ENCODE measurements at regions not wholly inside any gene's neighbourhood (a gene's known extent, or its start where the extent isn't known, plus 50 kb on each side); places are given as distances from the start of the nearest gene placed in this dataset.

- TF ChIP-seq, protein P1, sequence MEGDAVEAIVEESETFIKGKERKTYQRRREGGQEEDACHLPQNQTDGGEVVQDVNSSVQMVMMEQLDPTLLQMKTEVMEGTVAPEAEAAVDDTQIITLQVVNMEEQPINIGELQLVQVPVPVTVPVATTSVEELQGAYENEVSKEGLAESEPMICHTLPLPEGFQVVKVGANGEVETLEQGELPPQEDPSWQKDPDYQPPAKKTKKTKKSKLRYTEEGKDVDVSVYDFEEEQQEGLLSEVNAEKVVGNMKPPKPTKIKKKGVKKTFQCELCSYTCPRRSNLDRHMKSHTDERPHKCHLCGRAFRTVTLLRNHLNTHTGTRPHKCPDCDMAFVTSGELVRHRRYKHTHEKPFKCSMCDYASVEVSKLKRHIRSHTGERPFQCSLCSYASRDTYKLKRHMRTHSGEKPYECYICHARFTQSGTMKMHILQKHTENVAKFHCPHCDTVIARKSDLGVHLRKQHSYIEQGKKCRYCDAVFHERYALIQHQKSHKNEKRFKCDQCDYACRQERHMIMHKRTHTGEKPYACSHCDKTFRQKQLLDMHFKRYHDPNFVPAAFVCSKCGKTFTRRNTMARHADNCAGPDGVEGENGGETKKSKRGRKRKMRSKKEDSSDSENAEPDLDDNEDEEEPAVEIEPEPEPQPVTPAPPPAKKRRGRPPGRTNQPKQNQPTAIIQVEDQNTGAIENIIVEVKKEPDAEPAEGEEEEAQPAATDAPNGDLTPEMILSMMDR (IDR thresholded peaks at IDR 0.05): no peak
- no peak for TF ChIP-seq ZFX (IDR thresholded peaks at IDR 0.05; ENCODE audit: borderline replicate concordance)
Observed at GRCh38 chr5:99285606-99286005, 356.8 kb upstream of the CHD1 start.
